ENCODE measurements at regions not wholly inside any gene's neighbourhood (a gene's known extent, or its start where the extent isn't known, plus 50 kb on each side); places are given as distances from the start of the nearest gene placed in this dataset.
"Not testable (repeated sequence)": the region's sequence is repeated elsewhere in the genome, so short reads cannot be mapped to it uniquely, and the experiment has no call there.

- no peak for DNase-seq (ENCODE audit: low read depth)
Observed at GRCh38 chr3:19825193-19825592, 108.8 kb downstream of the EFHB start.

GRCh38 chr3:19822805-19823204, 111.2 kb downstream of the EFHB start:
- DNase-seq (ENCODE audit: low read depth), result no peak

GRCh38 chr3:19816631-19817030, 117.4 kb downstream of the EFHB start:
- DNase-seq (ENCODE audit: low read depth), result no peak

- DNase-seq (ENCODE audit: low read depth), result no peak
Observed at GRCh38 chr3:19815805-19816204, 118.2 kb downstream of the EFHB start.

GRCh38 chr3:19813743-19814142, 120.3 kb downstream of the EFHB start:
- not testable (repeated sequence) for DNase-seq (ENCODE audit: low read depth)

- no peak for DNase-seq (ENCODE audit: low read depth)
Observed at GRCh38 chr3:19811689-19812088, 122.3 kb downstream of the EFHB start.

DNA sequence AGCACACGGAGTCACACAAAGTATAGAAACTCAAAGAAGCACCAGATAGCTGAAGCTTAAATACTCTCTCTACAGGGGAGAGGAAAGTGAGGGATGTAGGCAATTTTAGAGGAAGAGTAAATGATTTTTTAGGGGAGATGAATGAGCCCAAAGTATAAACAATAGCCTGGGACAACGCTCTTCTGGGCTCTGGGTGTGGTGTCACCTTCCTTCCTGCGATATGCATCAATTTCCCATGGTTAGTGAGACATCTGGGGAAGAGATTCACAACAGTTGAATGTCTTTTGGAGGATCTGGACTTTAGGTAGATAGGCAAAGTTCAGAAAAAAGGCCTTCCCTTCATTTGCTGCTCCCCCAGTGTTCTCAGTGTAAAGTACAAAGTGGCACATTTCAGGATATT, 125.2 kb downstream of the EFHB start:
- no peak for DNase-seq (ENCODE audit: low read depth)

DNA sequence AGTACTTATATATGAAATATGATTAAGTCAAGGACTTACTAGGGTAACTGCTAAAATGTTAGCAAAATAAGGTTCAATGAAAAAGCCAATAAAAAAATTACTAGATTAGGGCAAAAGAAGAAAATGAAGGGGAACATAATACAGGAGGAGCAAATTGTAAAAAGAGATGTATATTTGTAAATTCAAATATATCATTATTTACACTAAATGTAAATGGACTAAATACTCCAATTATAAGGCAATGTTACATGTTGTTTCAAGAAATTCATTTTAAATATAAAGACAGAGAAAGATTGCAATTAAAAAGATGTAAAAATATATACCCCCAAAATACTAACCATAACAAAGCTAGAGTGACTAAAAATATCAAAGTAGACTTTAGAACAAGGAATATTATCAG, 134.1 kb downstream of the EFHB start:
- DNase-seq (ENCODE audit: low read depth), result no peak

DNA sequence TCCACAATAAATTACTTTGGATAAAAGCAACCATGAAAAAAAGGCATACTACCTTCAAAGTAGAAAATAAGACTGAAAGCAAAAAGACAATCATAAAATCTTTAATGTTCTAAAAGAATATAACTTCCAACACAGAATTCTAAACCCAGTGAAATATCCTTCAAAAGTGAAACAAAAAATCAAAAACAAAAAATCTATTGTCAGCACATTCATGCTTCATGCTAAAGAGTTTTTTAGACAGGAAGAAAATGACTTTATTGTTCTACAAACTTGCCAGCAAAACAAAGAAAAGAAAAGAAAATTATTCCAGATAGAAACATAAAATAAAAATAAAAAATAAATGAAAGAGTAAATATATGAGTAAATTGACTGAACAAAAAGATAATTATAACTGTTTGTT, 134.9 kb downstream of the EFHB start:
- no peak for DNase-seq (ENCODE audit: low read depth)

DNA sequence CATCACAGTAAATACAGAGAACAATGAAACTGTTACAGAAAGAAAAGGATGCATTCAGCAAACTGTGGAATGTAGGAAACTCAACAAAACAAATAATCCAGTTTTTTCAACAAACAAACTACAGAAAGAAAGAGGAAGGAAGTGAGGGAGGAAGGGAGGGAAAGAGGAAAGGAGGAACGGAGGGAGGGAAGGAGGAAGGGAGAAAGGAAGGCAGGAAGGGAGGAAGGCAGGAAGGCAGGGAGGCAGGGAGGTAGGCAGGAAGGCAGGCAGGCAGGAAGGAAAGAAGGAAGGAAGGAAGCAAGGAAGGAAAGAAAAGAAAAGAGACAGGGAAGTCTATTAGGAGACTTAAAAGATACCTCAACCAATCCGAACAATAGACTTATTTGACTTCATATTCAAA, 135.7 kb downstream of the EFHB start:
- no peak for DNase-seq (ENCODE audit: low read depth)

DNA sequence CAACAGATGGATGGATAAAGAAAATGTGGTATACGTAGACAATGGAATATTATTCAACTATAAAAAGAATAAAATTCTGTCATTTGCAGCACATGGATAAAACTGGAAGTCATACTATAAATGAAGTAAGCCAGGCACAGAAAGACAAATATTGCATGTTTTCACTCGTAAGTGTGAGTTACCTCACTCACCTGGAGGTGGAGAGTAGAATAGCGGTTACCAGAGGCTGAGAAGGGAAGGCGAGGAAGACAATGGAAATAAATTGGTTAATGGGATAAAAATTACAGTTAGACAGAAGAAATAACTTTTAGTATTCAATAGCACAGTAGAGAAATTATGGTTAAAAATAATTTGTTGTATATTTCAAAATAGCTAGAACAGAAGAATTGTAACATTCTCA, 141.6 kb downstream of the EFHB start:
- DNase-seq (ENCODE audit: low read depth), result no peak

- no peak for DNase-seq (ENCODE audit: low read depth)
Observed at GRCh38 chr3:19775765-19776164, 158.3 kb downstream of the EFHB start.

GRCh38 chr3:19769694-19770093, 164.3 kb downstream of the EFHB start:
- DNase-seq (ENCODE audit: low read depth), result no peak

DNA sequence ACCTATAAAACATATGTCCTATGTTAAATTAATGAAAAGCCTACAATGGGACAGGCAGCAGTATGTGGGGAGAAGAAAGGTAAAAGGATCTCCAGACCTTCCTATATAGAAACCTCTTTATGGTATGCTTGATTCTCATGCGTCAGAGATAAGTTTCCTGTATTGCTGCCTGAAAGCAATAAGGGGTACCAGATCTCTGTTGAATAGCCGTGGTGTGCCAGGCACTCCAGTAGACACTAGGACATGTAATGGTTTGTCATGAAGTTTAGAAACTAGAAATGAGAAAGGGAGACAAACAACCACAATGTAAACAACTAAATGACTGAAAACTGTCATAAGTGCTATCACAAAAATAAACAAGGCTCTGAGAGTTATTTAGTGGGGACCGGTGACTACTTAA, 168.1 kb downstream of the EFHB start:
- DNase-seq (ENCODE audit: low read depth), result no peak

GRCh38 chr3:19757773-19758172, 176.2 kb downstream of the EFHB start:
- peak; percentile 77 for DNase-seq (ENCODE audit: low read depth)

GRCh38 chr3:19749448-19750017, 184.5 kb downstream of the EFHB start:
- no peak for DNase-seq (ENCODE audit: low read depth)

- no peak for DNase-seq (ENCODE audit: low read depth)
Observed at GRCh38 chr3:19748782-19749447, 185.1 kb downstream of the EFHB start.

GRCh38 chr3:19744047-19744446, 190.0 kb downstream of the EFHB start:
- no peak for DNase-seq (ENCODE audit: low read depth)

GRCh38 chr3:19742935-19743334, 191.1 kb downstream of the EFHB start:
- DNase-seq (ENCODE audit: low read depth), result no peak

DNA sequence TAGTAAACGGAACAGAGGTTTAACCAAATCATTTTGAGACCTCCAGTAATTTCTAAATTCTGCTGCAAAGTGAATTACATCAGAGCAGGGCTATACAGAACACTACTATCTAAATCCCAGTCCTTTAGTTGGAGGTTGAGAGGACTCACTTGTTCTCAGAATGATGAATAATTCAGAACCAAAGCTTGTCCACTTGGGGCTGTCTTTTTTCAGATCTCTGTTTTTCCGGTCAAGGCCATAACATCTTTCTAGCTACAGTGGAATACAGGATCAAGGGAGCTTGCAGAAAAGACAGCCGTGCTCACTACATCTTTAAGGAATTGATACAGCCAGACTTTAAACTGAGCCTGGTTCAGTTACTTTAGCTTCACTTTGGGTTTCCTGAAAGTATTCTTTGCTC, 194.5 kb downstream of the EFHB start:
- no peak for DNase-seq (ENCODE audit: low read depth)

DNA sequence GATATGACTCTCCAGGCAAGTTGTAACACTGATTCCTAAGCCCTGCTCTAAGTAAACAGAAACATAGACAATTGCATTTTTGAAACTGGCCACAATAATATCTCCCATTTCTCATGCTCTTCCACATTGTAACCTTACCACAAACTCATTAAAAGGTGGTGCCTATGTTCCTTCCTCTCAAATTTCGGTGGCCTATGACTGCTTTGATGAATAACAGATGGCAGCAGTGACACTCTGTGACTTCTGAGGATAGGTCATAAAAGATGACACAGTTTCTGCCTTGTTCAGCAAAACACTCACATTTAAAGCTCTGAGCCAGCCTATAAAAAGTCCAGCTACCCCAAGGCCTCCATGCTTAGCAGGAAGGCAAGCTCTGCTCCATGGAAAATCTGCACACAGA, 195.2 kb downstream of the EFHB start:
- no peak for DNase-seq (ENCODE audit: low read depth)

DNA sequence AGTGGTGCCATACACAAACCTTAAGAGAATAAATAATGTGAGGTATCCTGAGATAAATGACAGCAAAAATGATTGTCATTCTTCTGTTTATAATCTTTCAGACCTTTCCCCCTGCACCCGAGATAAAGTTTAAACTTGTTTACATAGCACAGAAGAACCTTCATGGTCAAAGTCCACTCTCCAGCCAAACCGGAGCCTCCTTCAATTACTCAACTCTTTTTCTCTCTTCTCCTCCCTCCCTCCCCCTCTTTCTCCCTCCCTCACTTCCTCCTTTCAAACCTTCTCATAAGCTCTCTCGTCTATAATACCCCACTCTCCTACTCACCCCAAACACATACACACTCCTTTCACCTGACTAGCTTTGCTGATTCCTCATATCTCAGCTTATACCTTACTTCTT, 198.9 kb downstream of the EFHB start:
- no peak for DNase-seq (ENCODE audit: low read depth)

DNA sequence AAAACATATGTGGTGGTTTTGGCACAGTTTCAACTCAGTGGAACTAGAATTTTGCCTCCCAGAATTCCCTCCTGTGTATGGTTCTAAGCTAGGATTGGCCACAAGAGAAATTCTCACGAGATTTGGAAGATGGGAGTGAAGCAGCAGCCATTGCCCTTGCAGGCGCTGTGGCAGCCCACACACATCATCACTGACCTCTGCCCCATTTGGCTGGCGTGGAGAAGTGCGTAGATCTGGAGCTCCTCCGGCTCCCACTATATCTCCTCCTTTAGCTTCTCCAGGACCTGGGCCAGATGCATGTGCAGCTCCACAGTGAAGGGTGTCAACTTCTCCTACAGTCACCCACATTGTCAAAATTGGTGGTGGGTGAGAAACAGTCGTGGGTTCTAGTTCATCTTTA, 199.6 kb downstream of the EFHB start:
- DNase-seq (ENCODE audit: low read depth), result no peak

- DNase-seq (ENCODE audit: low read depth), result no peak
Observed at GRCh38 chr3:19725000-19725399, 209.0 kb downstream of the EFHB start.

All from HT1080 (cell line).